ENCODE measurements at regions not wholly inside any gene's neighbourhood (a gene's known extent, or its start where the extent isn't known, plus 50 kb on each side); places are given as distances from the start of the nearest gene placed in this dataset.

DNA sequence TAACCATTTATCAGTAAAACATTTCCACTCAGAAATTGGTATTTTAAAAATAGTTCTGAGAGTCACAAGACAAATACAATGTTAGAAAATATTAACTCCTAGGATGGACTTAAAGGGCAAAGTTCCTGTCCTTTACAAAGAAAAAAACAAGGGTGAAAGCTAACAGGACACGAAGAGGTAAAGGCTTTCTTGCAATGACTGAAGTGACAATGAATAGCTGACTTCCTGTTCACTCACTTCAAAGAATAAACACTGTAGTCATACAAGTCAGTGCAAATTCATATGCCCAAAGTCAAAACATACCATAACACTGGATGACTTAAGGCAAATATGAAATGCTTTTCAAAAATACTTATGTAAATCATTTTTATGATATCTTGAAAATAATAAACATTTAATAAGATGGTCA lies 1389.8 kb upstream of the ALCAM start:
- Mint-ChIP-seq H3K4me3 (ENCODE audit: unreplicated experiment) (no peak overlapping the region), H3K27ac (ENCODE audit: unreplicated experiment) (no peak overlapping the region), H3K4me1 (ENCODE audit: low read depth, unreplicated experiment) (no peaks in the 10 kb centered on the region), H3K9me3 (ENCODE audit: unreplicated experiment) (no peaks in the 10 kb centered on the region), H3K27me3 (ENCODE audit: unreplicated experiment) (peaks cover 2% of the 10 kb centered on the region), H3K36me3 (ENCODE audit: unreplicated experiment) (peaks cover 5% of the 10 kb centered on the region)
- TF ChIP-seq, protein P1, sequence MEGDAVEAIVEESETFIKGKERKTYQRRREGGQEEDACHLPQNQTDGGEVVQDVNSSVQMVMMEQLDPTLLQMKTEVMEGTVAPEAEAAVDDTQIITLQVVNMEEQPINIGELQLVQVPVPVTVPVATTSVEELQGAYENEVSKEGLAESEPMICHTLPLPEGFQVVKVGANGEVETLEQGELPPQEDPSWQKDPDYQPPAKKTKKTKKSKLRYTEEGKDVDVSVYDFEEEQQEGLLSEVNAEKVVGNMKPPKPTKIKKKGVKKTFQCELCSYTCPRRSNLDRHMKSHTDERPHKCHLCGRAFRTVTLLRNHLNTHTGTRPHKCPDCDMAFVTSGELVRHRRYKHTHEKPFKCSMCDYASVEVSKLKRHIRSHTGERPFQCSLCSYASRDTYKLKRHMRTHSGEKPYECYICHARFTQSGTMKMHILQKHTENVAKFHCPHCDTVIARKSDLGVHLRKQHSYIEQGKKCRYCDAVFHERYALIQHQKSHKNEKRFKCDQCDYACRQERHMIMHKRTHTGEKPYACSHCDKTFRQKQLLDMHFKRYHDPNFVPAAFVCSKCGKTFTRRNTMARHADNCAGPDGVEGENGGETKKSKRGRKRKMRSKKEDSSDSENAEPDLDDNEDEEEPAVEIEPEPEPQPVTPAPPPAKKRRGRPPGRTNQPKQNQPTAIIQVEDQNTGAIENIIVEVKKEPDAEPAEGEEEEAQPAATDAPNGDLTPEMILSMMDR (IDR thresholded peaks at IDR 0.05; ENCODE audit: partially characterized antibody, unreplicated experiment): no peak
- no peak for DNase-seq

DNA sequence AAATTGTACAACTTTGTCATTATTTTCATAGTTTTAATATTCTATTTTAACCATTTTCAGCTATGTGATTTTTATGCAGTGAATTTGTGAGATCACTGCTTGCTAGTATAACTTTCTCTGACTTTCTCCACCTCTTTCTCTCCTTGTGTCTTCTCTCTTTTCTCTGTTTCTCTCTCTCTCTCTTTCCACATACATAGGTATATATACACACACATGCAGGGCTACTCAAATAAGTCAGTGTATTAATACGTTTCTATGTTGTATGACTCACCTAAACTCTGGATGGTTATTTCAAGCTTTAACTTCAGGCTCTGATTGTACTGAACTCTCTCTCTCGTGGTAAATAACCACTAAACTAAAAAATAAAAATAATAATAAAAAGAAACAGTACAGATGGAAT lies 1389.3 kb upstream of the ALCAM start:
- Mint-ChIP-seq H3K4me3 (ENCODE audit: unreplicated experiment) (no peak overlapping the region), H3K27ac (ENCODE audit: unreplicated experiment) (no peak overlapping the region), H3K4me1 (ENCODE audit: low read depth, unreplicated experiment) (no peaks in the 10 kb centered on the region), H3K36me3 (ENCODE audit: unreplicated experiment) (peaks cover under 1% of the 10 kb centered on the region), H3K27me3 (ENCODE audit: unreplicated experiment) (peaks cover 2% of the 10 kb centered on the region), H3K9me3 (ENCODE audit: unreplicated experiment) (no peaks in the 10 kb centered on the region)
- TF ChIP-seq, protein P1 (IDR thresholded peaks at IDR 0.05; ENCODE audit: partially characterized antibody, unreplicated experiment): no peak
- DNase-seq: no peak

GRCh38 chr3:103991461-103992115 lies 1375.1 kb upstream of the ALCAM start:
- DNase-seq: no peak
- H3K9me3 Mint-ChIP-seq (ENCODE audit: unreplicated experiment): peaks cover 1% of the 10 kb centered on the region
- no peaks in the 10 kb centered on the region for H3K4me1 Mint-ChIP-seq (ENCODE audit: low read depth, unreplicated experiment)
- no peak overlapping the region for H3K4me3 Mint-ChIP-seq (ENCODE audit: unreplicated experiment)
- H3K27ac Mint-ChIP-seq (ENCODE audit: unreplicated experiment): no peak overlapping the region
- no peaks in the 10 kb centered on the region for H3K27me3 Mint-ChIP-seq (ENCODE audit: unreplicated experiment)
- TF ChIP-seq, protein P1 (IDR thresholded peaks at IDR 0.05; ENCODE audit: partially characterized antibody, unreplicated experiment): peak; percentile 67
- no peaks in the 10 kb centered on the region for H3K36me3 Mint-ChIP-seq (ENCODE audit: unreplicated experiment)

DNA sequence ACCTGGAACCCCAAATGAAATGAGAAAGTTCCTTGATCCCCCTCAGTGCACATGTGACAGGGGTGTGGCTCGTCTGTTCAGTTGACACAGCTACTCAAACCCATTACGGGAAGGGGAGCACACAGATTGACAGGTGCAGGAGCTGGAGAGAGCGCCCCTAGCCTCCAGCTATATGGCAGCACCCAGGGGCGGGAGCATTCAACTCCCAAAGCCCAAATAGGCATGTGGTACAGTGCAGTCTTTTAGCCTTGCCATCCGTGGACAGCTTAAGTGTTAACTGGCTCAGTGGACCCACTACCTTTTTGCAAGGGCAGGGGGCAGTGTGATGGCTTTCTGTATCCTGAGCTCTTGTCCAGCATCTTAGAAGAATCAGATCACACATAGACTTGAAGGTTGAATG lies 1374.2 kb upstream of the ALCAM start:
- H3K27ac Mint-ChIP-seq (ENCODE audit: unreplicated experiment): no peak overlapping the region
- TF ChIP-seq, protein P1 (IDR thresholded peaks at IDR 0.05; ENCODE audit: partially characterized antibody, unreplicated experiment): no peak
- no peak for DNase-seq

DNA sequence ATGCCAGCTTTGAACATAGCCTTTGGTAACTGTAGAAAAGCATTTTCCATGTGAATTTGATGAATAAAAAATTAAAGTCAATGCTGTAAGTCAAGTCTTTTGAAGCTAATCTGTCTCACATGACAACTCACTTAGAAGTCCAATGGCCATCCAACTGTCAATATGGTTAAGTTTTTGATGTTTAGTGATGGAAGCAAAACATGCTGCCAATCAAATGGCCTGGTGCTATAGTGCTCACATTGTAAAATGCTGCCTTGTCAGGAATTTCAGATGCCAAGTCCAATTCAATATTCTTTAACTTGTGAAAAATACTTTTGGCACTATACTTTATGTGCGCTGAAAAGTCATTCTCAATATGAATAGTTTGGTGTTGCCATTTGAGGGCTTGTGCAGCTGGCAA lies 1361.8 kb upstream of the ALCAM start:
- TF ChIP-seq, protein P1 (IDR thresholded peaks at IDR 0.05; ENCODE audit: partially characterized antibody, unreplicated experiment): no peak
- Mint-ChIP-seq H3K4me1 (ENCODE audit: low read depth, unreplicated experiment) (no peaks in the 10 kb centered on the region), H3K27me3 (ENCODE audit: unreplicated experiment) (no peaks in the 10 kb centered on the region), H3K4me3 (ENCODE audit: unreplicated experiment) (no peak overlapping the region), H3K9me3 (ENCODE audit: unreplicated experiment) (no peaks in the 10 kb centered on the region), H3K27ac (ENCODE audit: unreplicated experiment) (no peak overlapping the region), H3K36me3 (ENCODE audit: unreplicated experiment) (no peaks in the 10 kb centered on the region)
- no peak for DNase-seq

More for the DNA sequence above, 1374.2 kb upstream of the ALCAM start:
- no peak overlapping the region for H3K4me3 Mint-ChIP-seq (ENCODE audit: unreplicated experiment)
- peaks cover 1% of the 10 kb centered on the region for H3K9me3 Mint-ChIP-seq (ENCODE audit: unreplicated experiment)
- no peaks in the 10 kb centered on the region for H3K4me1 Mint-ChIP-seq (ENCODE audit: low read depth, unreplicated experiment)
- no peaks in the 10 kb centered on the region for H3K27me3 Mint-ChIP-seq (ENCODE audit: unreplicated experiment)
- H3K36me3 Mint-ChIP-seq (ENCODE audit: unreplicated experiment): no peaks in the 10 kb centered on the region
